Hematopoietic multipotent progenitor cell treated with erythropoietin and hydrocortisone succinate and interleukin-3 and kit ligand, for 6 days (in vitro differentiated cells): ENCODE measurements at regions not wholly inside any gene's neighbourhood (a gene's known extent, or its start where the extent isn't known, plus 50 kb on each side); places are given as distances from the start of the nearest gene placed in this dataset.

ENCODE experiments used
- DNase-seq: peaks from one replicate; pipeline ENCODE4 v3.0.0-alpha.2; 2015

GRCh38 chr18:72063001-72063400, 481.1 kb downstream of the CBLN2 start:
- DNase-seq = no peak

- DNase-seq = no peak
These were observed 485.3 kb downstream of the CBLN2 start for GRCh38 chr18:72058851-72059250.

GRCh38 chr18:72056171-72056570, 488.0 kb downstream of the CBLN2 start:
- no peak for DNase-seq

- no peak for DNase-seq
These were observed 502.7 kb downstream of the CBLN2 start for GRCh38 chr18:72041313-72042032.

- no peak for DNase-seq
These were observed 530.7 kb downstream of the CBLN2 start for GRCh38 chr18:72013427-72013850.

- DNase-seq = no peak
These were observed 545.5 kb downstream of the CBLN2 start for GRCh38 chr18:71998547-71999097.

GRCh38 chr18:71995904-71996465, 548.2 kb downstream of the CBLN2 start:
- DNase-seq = no peak

GRCh38 chr18:71994273-71994672, 549.9 kb downstream of the CBLN2 start:
- DNase-seq = no peak

GRCh38 chr18:71989616-71990015, 554.5 kb downstream of the CBLN2 start:
- no peak for DNase-seq

GRCh38 chr18:71986351-71987050, 557.6 kb downstream of the CBLN2 start:
- DNase-seq = no peak

GRCh38 chr18:71976744-71977143, 567.4 kb downstream of the CBLN2 start:
- DNase-seq = no peak

- DNase-seq = no peak
These were observed 577.4 kb downstream of the CBLN2 start for GRCh38 chr18:71966791-71967190.

GRCh38 chr18:71958605-71959004, 585.5 kb downstream of the CBLN2 start:
- no peak for DNase-seq

GRCh38 chr18:71951001-71951400, 593.1 kb downstream of the CBLN2 start:
- DNase-seq = no peak

GRCh38 chr18:71942433-71942832, 601.7 kb downstream of the CBLN2 start:
- DNase-seq = no peak

GRCh38 chr18:71939483-71939882, 604.7 kb downstream of the CBLN2 start:
- DNase-seq = no peak

- DNase-seq = no peak
These were observed 607.4 kb downstream of the CBLN2 start for GRCh38 chr18:71936744-71937143.

- DNase-seq = no peak
These were observed 624.9 kb downstream of the CBLN2 start for GRCh38 chr18:71919211-71919610.

GRCh38 chr18:71913641-71914040, 630.5 kb downstream of the CBLN2 start:
- DNase-seq = no peak

GRCh38 chr18:71902482-71902881, 641.7 kb downstream of the CBLN2 start:
- DNase-seq = no peak

GRCh38 chr18:71899707-71900472, 644.3 kb downstream of the CBLN2 start:
- peak; percentile 1 for DNase-seq

- DNase-seq = no peak
These were observed 645.0 kb downstream of the CBLN2 start for GRCh38 chr18:71899183-71899582.

GRCh38 chr18:71887509-71887908, 656.6 kb downstream of the CBLN2 start:
- DNase-seq = no peak
